ENCODE measurements at regions not wholly inside any gene's neighbourhood (a gene's known extent, or its start where the extent isn't known, plus 50 kb on each side); places are given as distances from the start of the nearest gene placed in this dataset.

GRCh38 chr1:115493834-115494233 is 147.9 kb upstream of the VANGL1 start:
- ChIA-PET CTCF (ENCODE audit: low intra/inter-chr PET ratio, low total read pairs) (no interaction called here), POLR2A (no interaction called here)
- Histone ChIP-seq H3K79me2 (ENCODE audit: insufficient read depth, low read length) (no peaks in the 10 kb centered on the region), H3K9me3 (ENCODE audit: low read length) (no peaks in the 10 kb centered on the region), H3K9ac (ENCODE audit: insufficient read depth, low read depth, low read length) (no peak overlapping the region), H3K36me3 (replicated peaks in 1 of 2; ENCODE audit: control insufficient read depth in 1 of 2, insufficient read depth in 2 of 2, low read length in 2 of 2) (no peaks in the 10 kb centered on the region), H3K27ac (ENCODE audit: extremely low read length, insufficient read depth, low read length) (no peak overlapping the region), H3K4me3 (replicated peaks in 1 of 3; ENCODE audit: insufficient read depth in 1 of 3, low read depth in 2 of 3, low read length in 3 of 3) (no peak overlapping the region), H4K20me1 (ENCODE audit: insufficient read depth, low read length) (no peaks in the 10 kb centered on the region), H3K4me1 (ENCODE audit: insufficient read depth, low read length) (no peaks in the 10 kb centered on the region), H3K27me3 (ENCODE audit: control insufficient read depth in 1 of 2, insufficient read depth in 2 of 2, low read length in 2 of 2) (no peaks in the 10 kb centered on the region; a peak in 1 of 5 replicates), H2AFZ (ENCODE audit: low read length) (no peak overlapping the region), H3K4me2 (ENCODE audit: low read depth, low read length) (no peak overlapping the region)
- no peak for FAIRE-seq
- no TSS peak for BruUV-seq (replicated peaks)
- 10% methylated on average over 2 of the region's 4 CpGs for WGBS (ENCODE audit: low lambda C conversion rate)
- intact Hi-C loops (cut with micrococcal nuclease; ENCODE audit: unreplicated experiment) (no loop called here), in situ Hi-C loops (cut with HindIII; ENCODE audit: extremely low pct_ligation_motif_present, low pct_unique_long_range_greater_than_20kb) (no loop called here)
- no peak for DNase-seq (ENCODE audit: low spot score)
- ATAC-seq = no peak
- no peak for TF ChIP-seq CBX1 (IDR thresholded peaks at IDR 0.05; ENCODE audit: low read depth)
- TF ChIP-seq U2AF2 (IDR thresholded peaks at IDR 0.05; ENCODE audit: low read depth, low read length) = no peak
- TF ChIP-seq ZNF564 (CRISPR knock-in tag; IDR thresholded peaks at IDR 0.05) = no peak
- no peak for TF ChIP-seq KDM5B (CRISPR knock-in tag; IDR thresholded peaks at IDR 0.05; ENCODE audit: borderline replicate concordance)
- no peak for TF ChIP-seq TRAFD1 (CRISPR knock-in tag; IDR thresholded peaks at IDR 0.05; ENCODE audit: borderline replicate concordance)
- no peak for TF ChIP-seq ZNF282 (IDR thresholded peaks at IDR 0.05; ENCODE audit: partially characterized antibody)
- TF ChIP-seq TEAD3 (CRISPR knock-in tag; optimal IDR thresholded peaks at IDR 0.05; ENCODE audit: borderline replicate concordance) = no peak
- TF ChIP-seq AGO1 (IDR thresholded peaks at IDR 0.05; ENCODE audit: low read depth, low read length, poor library complexity, severe bottlenecking) = no peak
- no peak for TF ChIP-seq ZFX (CRISPR knock-in tag; IDR thresholded peaks at IDR 0.05; ENCODE audit: low read depth)
- no peak for TF ChIP-seq ZNF142 (CRISPR knock-in tag; IDR thresholded peaks at IDR 0.05)
- no peak for TF ChIP-seq TAF1 (CRISPR knock-in tag; IDR thresholded peaks at IDR 0.05)
- no peak for TF ChIP-seq ZXDC (CRISPR knock-in tag; IDR thresholded peaks at IDR 0.05)
- no peak for TF ChIP-seq TFAP4 (IDR thresholded peaks at IDR 0.05; ENCODE audit: borderline replicate concordance, low read depth)
- no peak for TF ChIP-seq GPN1 (CRISPR knock-in tag; IDR thresholded peaks at IDR 0.05; ENCODE audit: borderline replicate concordance)
- no peak for TF ChIP-seq RFX5 (IDR thresholded peaks at IDR 0.05; ENCODE audit: low read depth, low read length)
- no peak for TF ChIP-seq MEIS2 (CRISPR knock-in tag; IDR thresholded peaks at IDR 0.05)

Data from HepG2 (cell line).